Stimulated activated CD4-positive, alpha-beta T cell treated with anti-CD3 and anti-CD28 coated beads, Interleukin-4, amount 100 ng/mL, for 4 hours (primary cell): ENCODE measurements at regions not wholly inside any gene's neighbourhood (a gene's known extent, or its start where the extent isn't known, plus 50 kb on each side); places are given as distances from the start of the nearest gene placed in this dataset.

Experiments
- DNase-seq, 2 experiments: peaks; one replicate each; pipeline ENCODE4 v3.0.0-alpha.2; 2020

GRCh38 chr11:116200564-116200963, 572.2 kb downstream of the BUD13 start:
- DNase-seq: no peak

- DNase-seq: no peak
Observed at GRCh38 chr11:116199182-116199581, 573.6 kb downstream of the BUD13 start.

- DNase-seq: no peak
Observed at GRCh38 chr11:116194156-116194904, 578.5 kb downstream of the BUD13 start.

GRCh38 chr11:116193321-116194131, 579.3 kb downstream of the BUD13 start:
- DNase-seq: no peak

GRCh38 chr11:116192509-116193210, 580.1 kb downstream of the BUD13 start:
- no peak for DNase-seq

- DNase-seq: no peak
Observed at GRCh38 chr11:116190861-116191260, 581.9 kb downstream of the BUD13 start.

GRCh38 chr11:116189408-116190170, 583.2 kb downstream of the BUD13 start:
- no peak for DNase-seq

GRCh38 chr11:116188350-116188749, 584.4 kb downstream of the BUD13 start:
- no peak for DNase-seq

- DNase-seq: no peak
Observed at GRCh38 chr11:116187026-116187425, 585.8 kb downstream of the BUD13 start.

- DNase-seq: no peak
Observed at GRCh38 chr11:116185551-116185950, 587.2 kb downstream of the BUD13 start.

- DNase-seq: no peak
Observed at GRCh38 chr11:116184763-116185162, 588.0 kb downstream of the BUD13 start.

- DNase-seq: no peak
Observed at GRCh38 chr11:116182356-116182966, 590.3 kb downstream of the BUD13 start.

- DNase-seq: no peak
Observed at GRCh38 chr11:116180806-116181600, 591.8 kb downstream of the BUD13 start.

- DNase-seq: no peak
Observed at GRCh38 chr11:116179401-116179800, 593.4 kb downstream of the BUD13 start.

GRCh38 chr11:116177521-116178210, 595.1 kb downstream of the BUD13 start:
- no peak for DNase-seq

GRCh38 chr11:116176484-116177005, 596.2 kb downstream of the BUD13 start:
- no peak for DNase-seq

- no peak for DNase-seq
Observed at GRCh38 chr11:116175707-116176106, 597.1 kb downstream of the BUD13 start.

- DNase-seq: no peak
Observed at GRCh38 chr11:116173941-116174911, 598.6 kb downstream of the BUD13 start.

GRCh38 chr11:116173506-116173905, 599.3 kb downstream of the BUD13 start:
- DNase-seq: no peak
